Effector memory CD4-positive, alpha-beta T cell (primary cell): ENCODE measurements at regions not wholly inside any gene's neighbourhood (a gene's known extent, or its start where the extent isn't known, plus 50 kb on each side); places are given as distances from the start of the nearest gene placed in this dataset.

ENCODE experiments used
- DNase-seq, 3 donors: peaks; one replicate each; pipeline ENCODE4 v3.0.0-alpha.2; 2020
- H3K27ac ChIP-seq: 2 replicates; pipeline ENCODE4 v1.7.0; 2013; ENCODE audit warnings: mild to moderate bottlenecking, low read length, moderate library complexity; ENCODE audit not compliant: insufficient read depth, poor library complexity, severe bottlenecking
- H3K27me3 ChIP-seq: replicated peaks from 2 replicates; pipeline ENCODE4 v1.7.0; 2013; ENCODE audit warnings: mild to moderate bottlenecking, low read length; ENCODE audit not compliant: insufficient read depth, control insufficient read depth, poor library complexity, severe bottlenecking
- H3K36me3 ChIP-seq: 2 replicates; pipeline ENCODE4 v1.7.0; 2013; ENCODE audit warnings: mild to moderate bottlenecking, low read length, moderate library complexity; ENCODE audit not compliant: control insufficient read depth, insufficient read depth
- H3K4me1 ChIP-seq: 2 replicates; pipeline ENCODE4 v1.7.0; 2013; ENCODE audit warnings: low read length, mild to moderate bottlenecking; ENCODE audit not compliant: control insufficient read depth, insufficient read depth, poor library complexity, severe bottlenecking
- H3K4me3 ChIP-seq: 2 replicates; pipeline ENCODE4 v1.7.0; 2013; ENCODE audit warnings: low read length, low read depth, mild to moderate bottlenecking; ENCODE audit not compliant: insufficient read depth, poor library complexity, severe bottlenecking
- H3K9me3 ChIP-seq: 2 replicates; pipeline ENCODE4 v1.7.0; 2013; ENCODE audit warnings: mild to moderate bottlenecking, low read length, moderate library complexity; ENCODE audit not compliant: control insufficient read depth

DNA sequence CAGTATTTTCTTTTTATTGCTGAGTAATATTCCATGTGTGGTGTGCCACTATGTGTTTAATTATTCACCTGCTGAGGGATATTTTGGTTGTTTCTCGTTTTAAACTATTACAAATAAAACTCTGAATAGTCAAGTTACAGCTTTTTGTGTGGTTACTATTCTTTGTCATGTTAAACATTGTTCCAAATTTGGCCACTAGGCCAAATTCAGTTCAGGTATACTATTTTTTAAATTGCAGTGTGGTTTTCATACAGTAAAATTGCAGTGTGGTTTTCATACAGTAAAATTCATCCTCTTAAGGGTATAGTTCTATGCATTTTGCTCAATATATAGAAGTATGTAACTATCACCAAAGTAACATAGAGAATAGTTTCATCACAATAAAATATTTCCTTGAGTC lies 97.4 kb upstream of the FAM3C start:
- Histone ChIP-seq H3K36me3 (no peaks in the 10 kb centered on the region), H3K4me3 (no peak overlapping the region), H3K9me3 (no peaks in the 10 kb centered on the region), H3K27me3 (no peaks in the 10 kb centered on the region), H3K27ac (no peak overlapping the region), H3K4me1 (no peaks in the 10 kb centered on the region)
- no peak for DNase-seq

DNA sequence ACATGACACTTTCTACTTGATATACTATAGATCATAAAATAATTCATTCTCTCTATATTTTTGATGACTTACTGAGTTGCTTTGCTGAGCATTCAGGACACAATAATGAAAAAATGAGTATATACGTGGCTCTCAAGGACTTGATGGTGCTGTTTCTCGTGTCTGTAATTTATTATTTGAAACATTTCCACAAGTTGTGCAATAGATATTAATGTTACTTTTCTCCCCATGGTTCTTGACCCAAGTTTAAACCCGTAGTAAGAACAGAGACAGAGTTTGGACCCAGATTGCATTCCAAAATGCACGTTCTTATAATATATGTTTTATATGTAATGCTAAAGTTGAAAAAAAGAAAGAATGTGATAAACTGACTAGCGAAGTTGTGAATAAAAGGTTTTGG lies 94.2 kb upstream of the FAM3C start:
- Histone ChIP-seq H3K4me3 (no peak overlapping the region), H3K4me1 (no peaks in the 10 kb centered on the region), H3K27me3 (no peaks in the 10 kb centered on the region), H3K36me3 (no peaks in the 10 kb centered on the region), H3K27ac (no peak overlapping the region), H3K9me3 (no peaks in the 10 kb centered on the region)
- DNase-seq, result no peak

DNA sequence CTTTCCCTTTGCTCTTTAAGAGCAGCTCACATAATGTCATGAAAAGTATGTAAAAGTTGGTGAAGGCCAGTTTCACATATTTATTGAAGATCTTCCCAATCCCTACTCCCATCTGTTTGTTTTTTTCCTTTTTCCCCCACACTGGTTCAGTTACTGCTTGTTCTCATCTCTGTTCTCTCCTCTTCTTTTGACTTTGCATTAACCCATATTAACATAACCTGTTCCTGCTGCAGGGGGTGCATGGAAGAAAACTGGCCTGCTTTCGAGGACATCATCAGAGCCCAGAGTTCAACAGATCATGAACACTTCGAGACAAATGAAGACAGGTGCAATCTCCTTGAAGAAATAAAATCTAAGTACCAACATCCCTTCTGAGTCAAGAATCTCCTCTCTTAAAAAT lies 93.3 kb upstream of the FAM3C start:
- Histone ChIP-seq H3K4me3 (no peak overlapping the region), H3K36me3 (no peaks in the 10 kb centered on the region), H3K27ac (no peak overlapping the region), H3K4me1 (no peaks in the 10 kb centered on the region), H3K9me3 (no peaks in the 10 kb centered on the region), H3K27me3 (no peaks in the 10 kb centered on the region)
- DNase-seq, result no peak

DNA sequence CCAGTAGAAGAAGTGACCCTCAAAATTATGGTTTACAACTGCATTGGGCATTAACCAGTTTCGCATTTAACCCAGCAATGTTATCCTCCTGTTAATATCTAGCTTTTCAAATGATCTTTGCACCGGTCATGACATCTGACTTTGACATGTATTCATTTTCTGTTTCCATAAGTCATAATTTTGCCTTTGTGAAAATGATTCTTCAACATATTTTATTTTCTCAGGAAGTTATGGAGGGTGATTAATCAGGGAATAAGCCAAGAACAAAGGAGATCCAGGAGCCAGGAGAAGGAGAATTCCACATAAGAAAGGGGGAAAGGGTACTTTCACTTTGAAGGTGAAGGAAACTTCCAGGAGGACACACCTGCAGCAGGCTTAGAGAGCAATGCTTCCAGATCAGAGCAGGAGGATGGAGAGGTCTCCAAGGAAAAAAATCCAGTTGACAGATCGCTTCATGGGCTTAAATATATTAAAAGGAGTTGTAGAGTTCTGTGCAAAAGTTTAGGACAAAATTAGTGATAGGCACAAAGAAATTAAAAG lies 92.1 kb upstream of the FAM3C start:
- Histone ChIP-seq H3K27ac (no peak overlapping the region), H3K4me1 (no peaks in the 10 kb centered on the region), H3K9me3 (no peaks in the 10 kb centered on the region), H3K27me3 (no peaks in the 10 kb centered on the region), H3K36me3 (no peaks in the 10 kb centered on the region), H3K4me3 (no peak overlapping the region)
- DNase-seq, result no peak

DNA sequence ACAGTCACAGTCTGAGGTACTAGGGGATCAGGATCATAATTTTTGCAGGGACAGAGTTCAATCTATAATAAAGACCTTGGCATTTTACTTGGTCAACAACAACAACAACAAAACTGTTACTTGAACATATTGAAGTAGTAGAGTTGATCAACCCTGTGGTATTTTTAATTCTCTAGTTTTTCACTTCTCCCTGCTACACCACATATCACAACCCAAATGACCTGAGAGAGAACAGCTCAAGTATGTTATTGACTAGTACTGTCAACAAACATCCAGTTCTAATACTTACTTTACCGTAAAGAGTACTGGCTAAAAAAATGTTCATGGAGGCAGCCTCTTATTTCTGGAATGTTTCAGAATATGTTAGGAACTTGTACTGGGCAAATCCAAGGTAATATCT lies 90.5 kb upstream of the FAM3C start:
- no peak for DNase-seq
- Histone ChIP-seq H3K4me1 (no peaks in the 10 kb centered on the region), H3K27ac (no peak overlapping the region), H3K9me3 (no peaks in the 10 kb centered on the region), H3K4me3 (no peak overlapping the region), H3K36me3 (no peaks in the 10 kb centered on the region), H3K27me3 (no peaks in the 10 kb centered on the region)

DNA sequence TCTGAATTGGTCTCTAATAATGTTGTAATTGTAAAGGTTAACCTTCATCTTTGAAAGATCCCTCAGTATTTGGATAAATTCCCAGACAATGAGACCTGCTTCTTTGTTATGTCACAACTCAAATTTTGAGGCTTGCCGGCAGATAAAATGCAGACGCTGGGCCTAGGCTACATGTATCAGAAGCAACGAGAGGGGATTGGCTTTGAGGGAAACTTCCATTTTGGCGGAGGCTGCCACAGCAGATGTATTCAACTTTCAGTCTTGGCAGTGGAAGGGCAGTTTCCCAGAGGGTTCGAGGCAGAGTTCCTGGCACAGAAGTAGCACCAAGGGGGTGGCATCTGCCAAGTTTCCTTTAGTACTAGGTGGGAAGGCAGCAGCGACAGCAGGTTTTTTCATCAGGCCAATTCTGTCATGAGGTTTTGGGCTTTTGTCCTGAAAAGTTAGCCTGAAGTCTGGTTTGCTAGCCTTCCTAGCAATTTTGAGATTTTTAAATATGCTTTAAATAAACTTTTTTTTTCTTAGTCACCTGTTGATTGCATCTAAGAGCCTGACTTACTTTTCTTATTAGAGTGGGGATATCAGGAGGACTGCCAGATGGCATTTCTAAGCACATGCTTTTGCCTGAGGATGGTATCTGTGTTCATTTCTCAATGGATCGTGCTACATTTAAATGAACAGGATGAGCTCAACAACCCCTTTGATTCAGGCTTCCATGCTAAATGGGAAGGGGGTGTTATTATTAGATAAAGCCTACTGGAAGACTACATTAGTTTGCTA lies 89.5 kb upstream of the FAM3C start:
- H3K9me3 ChIP-seq, result no peaks in the 10 kb centered on the region
- H3K36me3 ChIP-seq, result no peaks in the 10 kb centered on the region
- no peaks in the 10 kb centered on the region for H3K27me3 ChIP-seq
- DNase-seq, result no peak
- no peaks in the 10 kb centered on the region for H3K4me1 ChIP-seq
- H3K4me3 ChIP-seq, result no peak overlapping the region
- no peak overlapping the region for H3K27ac ChIP-seq

DNA sequence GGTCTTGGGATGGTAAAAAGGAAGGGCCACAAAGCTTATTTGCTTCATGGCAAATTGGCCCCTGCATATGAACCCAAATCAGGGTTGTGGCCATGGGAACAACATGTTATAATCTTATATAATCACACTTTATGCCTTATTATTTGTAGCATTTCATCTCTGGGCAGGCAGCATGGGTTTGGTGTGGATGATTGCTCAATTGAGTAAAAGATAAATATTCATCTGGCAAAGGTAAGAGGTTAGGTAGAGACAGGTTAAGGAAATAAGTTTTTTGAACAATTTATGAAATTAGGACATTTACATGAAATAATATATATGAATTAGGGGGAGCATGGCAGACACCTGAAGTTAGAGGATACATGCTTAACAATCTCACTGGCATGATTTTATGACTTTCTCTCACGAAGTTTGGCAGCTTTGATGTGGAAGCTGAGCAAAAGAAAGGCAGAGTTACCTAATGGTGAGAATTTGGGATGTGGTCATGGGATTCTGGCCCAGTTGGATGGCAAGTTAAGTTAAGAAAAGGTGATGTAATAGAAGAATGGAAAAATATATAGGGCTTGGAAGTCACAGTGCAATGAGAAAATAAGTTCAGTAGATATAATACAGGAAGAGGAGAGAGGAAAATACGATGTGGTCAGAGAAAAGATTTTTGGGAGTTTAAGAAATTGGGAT lies 88.1 kb upstream of the FAM3C start:
- Histone ChIP-seq H3K36me3 (no peaks in the 10 kb centered on the region), H3K9me3 (no peaks in the 10 kb centered on the region), H3K27me3 (no peaks in the 10 kb centered on the region), H3K27ac (no peak overlapping the region), H3K4me1 (no peaks in the 10 kb centered on the region), H3K4me3 (no peak overlapping the region)
- DNase-seq, result no peak

DNA sequence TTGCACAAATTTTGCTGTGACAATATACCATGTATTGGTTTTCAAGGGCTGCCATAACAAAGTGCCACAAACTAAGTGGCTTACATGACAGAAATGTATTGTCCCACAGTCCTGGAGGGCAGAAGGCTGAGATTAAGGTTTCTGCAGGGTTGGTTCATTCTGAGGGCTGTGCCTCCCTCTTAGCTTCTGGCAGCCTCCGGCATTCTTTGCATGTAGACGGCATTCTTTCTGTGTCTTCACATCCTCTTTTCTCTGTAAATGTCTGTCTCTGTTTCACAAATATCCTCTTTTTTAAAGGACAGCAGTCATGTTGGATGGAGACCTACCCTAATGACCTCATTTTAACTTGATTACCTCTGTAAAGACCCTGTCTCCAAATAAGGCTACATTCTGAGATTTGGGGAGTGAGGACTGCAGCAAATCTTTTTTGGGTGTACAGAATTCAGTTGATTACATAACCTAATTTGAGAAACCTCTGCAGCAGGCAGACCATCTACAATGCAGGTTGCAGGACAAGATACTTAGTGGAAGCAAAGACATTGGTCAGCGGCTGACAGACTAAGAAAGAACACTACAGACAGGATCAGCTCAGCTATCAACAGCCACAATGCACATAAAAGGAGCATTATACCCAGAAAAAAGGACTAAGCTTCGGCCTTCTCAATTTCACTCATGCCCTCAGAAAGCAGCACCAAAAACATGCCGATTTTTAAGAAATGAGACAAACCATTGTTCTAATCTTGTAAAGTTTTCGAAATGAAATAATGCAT lies 84.6 kb upstream of the FAM3C start:
- Histone ChIP-seq H3K9me3 (no peaks in the 10 kb centered on the region), H3K4me1 (no peaks in the 10 kb centered on the region), H3K27ac (no peak overlapping the region), H3K4me3 (no peak overlapping the region), H3K27me3 (no peaks in the 10 kb centered on the region), H3K36me3 (no peaks in the 10 kb centered on the region)
- no peak for DNase-seq

DNA sequence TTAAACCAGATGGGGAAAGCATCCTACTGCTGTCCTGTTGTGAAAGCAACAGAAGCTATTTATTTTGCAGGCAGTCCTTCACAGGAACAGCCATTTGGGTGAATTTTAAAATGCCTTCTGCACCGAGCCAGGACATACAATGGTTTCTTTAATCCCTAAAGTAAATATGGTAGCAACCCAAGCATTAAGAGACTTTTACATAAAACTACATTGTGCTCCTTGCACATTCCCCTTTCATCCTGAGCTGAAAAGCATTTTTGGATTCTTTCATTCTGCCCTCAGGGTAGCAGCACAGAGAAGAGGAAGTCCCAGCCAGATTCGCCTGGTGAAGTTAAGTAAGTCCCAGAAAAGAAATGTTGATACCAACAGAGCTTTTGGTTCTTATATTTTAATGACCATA lies 84.0 kb upstream of the FAM3C start:
- no peak for DNase-seq
- no peaks in the 10 kb centered on the region for H3K4me1 ChIP-seq
- H3K27me3 ChIP-seq, result no peaks in the 10 kb centered on the region
- H3K9me3 ChIP-seq, result no peaks in the 10 kb centered on the region
- H3K36me3 ChIP-seq, result no peaks in the 10 kb centered on the region
- no peak overlapping the region for H3K27ac ChIP-seq
- H3K4me3 ChIP-seq, result no peak overlapping the region

DNA sequence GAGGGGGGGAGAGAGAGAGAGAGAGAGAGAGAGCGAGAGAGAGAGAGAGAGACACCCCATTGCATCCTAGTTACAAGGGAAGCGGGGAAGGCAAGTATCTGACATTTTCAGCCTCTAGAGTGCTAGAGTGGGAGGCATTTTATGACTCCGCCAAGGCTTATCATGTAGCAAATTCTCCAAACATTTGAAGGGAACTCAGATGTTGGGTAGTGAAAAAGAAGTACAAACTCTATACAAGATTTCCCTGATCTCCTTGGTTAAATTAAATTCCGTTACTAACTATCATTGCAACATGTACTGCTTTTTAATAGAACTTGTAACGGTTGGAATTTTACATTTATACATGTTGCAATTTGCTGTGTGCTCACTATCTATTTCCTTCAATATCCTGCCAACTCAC lies 83.4 kb upstream of the FAM3C start:
- H3K27me3 ChIP-seq, result no peaks in the 10 kb centered on the region
- no peak overlapping the region for H3K27ac ChIP-seq
- DNase-seq, result no peak
- H3K4me1 ChIP-seq, result no peaks in the 10 kb centered on the region
- no peak overlapping the region for H3K4me3 ChIP-seq
- H3K9me3 ChIP-seq, result no peaks in the 10 kb centered on the region
- no peaks in the 10 kb centered on the region for H3K36me3 ChIP-seq
